NCI-H748 treated with DMSO at 0.1 percent for 48 hours (cell line): ENCODE measurements at regions not wholly inside any gene's neighbourhood (a gene's known extent, or its start where the extent isn't known, plus 50 kb on each side); places are given as distances from the start of the nearest gene placed in this dataset.

Experiments
- DNase-seq: peaks from one replicate; lab custom pipeline; 2025; lab: John Stamatoyannopoulos, UW

GRCh38 chr6:3524456-3524855, 67.6 kb upstream of the SLC22A23 start:
- DNase-seq = no peak

DNA sequence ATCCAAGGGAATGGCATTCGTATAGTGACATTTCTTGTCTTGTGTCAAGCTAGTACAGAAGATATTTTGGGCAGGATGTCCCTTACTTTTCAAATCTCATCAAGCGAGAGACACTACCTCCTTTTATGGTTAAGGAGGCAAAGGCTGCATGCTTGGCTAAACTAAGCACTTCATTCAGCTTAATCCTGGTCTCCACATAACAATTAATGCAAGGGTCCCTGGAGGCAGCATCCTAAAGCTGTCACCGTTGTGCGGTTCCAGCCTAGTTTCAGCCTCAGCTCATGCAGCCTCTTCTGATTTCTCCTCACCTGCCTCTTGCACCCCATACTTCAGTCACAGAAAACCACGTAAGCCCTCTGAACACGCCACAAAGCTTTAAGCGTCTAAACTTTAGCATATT, 67.1 kb upstream of the SLC22A23 start:
- no peak for DNase-seq

- no peak for DNase-seq
Observed at GRCh38 chr6:3523271-3523670, 66.4 kb upstream of the SLC22A23 start.

DNA sequence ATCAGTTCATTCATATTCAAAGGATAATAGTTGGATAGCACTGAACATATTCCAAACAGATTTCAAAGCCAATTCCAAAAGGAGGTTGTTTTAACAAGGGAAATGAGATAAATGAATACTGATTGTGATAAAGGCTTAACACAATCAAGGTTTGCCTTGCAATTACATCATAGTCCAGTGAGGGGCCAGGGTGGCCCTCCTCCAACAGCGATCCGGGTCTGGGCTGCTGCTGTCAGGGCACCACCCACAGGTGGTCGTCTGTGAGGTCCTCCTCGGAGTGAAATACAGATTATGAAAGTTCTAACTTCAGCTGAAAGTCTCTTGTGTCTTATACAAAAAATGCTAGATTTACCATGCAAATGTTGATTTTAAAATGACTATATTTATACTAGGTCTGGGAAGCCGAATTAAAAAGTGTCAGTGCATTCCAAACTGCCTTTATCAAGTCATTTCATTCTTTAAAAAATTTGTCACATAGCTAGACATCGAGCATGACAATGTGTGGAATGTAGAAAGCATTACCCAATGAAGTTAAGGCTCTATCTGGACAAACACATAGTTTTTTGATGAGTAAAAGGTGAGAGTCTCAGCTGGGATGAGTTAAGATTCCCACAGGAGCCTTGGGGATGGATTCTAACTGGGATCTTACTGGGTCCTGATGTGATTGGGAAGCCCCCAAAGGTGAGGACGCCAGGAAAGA, 65.9 kb upstream of the SLC22A23 start:
- DNase-seq = no peak

- no peak for DNase-seq
Observed at GRCh38 chr6:3520281-3521230, 63.7 kb upstream of the SLC22A23 start.

DNA sequence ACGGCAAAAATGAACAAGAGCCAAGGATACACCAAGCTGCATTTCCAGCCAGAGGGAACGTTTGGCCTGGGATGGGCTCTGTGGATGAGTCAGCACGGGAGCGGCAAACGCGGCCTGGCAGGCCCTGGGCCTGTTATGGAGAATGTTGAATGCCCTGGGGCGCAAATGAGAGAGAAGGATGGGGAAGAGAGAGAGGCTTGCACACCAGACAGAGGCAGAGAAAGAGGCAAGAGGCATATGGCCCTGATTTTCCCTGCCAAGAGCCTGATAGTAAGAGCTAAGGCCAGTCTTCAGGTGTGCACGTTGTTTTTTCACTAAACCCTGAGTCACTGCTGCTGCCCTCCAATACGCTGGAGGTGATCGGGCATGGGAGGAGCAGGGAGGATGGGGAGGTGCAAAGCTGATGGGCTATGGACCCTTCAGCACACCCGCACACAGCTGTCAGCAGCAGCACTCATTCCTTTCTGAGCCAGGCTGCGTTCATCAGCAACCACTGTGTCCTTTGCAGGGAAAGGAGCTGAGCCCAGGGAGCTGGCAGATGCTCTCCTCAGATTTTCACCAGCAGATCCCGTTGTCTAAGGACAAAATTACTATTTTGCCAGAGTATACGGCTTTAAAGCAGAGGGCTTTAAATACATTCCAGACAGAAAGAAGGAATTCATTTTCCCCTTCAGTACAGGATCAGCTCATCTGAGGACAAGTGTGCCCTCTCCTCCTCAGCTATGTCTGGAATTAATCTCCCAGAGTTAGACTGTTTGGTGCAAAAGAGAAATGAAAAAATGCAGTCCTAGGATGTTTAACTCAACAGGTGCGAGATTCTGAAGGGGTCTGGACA, 61.7 kb upstream of the SLC22A23 start:
- DNase-seq = no peak

DNA sequence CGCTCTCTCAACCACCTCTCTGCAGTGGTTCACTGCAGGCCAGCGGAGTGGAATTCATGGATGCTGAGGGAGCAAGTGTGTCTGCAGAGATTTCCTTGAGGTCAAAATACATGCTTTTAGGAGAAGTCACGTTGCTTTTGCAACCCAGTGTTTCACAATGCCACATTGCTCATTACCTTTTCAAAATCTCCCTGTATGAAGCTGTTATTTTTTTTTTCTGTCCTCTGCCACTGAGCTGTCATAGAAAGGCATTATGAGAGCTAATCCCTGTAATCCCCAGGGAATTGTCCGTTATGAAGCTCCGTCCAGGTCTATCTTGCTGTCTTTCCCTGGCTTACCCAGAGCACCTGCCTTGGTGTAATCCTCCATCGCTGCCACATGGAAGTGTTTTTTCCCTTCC, 60.5 kb upstream of the SLC22A23 start:
- DNase-seq = no peak

DNA sequence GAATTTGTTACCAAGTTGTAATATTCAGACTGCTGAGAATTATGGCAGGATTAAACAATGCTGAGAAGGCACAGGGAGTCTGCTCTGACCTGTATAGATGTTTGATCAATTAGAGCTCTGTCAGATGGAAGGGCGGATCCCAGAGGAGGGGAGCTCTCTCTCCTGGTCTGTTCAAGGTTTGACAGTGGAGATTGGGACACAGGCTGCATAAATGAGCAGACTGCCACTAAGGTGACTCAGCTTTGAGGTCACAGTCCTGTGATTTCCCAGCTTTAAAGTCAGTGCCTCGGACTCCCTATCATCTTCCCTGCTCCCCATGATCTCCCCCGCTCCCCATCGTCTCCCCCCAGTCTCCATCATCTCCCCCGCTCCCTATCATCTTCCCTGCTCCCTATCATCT, 59.2 kb upstream of the SLC22A23 start:
- no peak for DNase-seq

DNA sequence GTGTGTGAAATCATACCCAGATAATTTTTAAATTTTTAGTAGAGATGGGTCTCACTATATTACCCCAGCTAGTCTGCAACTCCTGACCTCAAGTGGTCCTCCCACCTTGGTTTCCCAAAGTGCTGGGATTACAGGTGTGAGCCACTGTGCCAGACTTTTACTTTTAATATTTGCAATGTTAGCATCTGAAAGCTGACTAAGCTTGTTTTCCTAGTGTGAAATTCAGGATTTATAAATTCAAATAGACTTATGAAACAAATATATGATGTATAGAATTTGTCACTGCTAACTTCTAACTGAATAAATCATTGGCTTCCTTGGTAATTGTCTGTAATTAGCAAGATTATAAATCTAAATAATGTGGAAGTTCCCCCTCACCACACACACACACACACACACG, 58.8 kb upstream of the SLC22A23 start:
- DNase-seq = no peak

GRCh38 chr6:3513416-3513815, 56.6 kb upstream of the SLC22A23 start:
- DNase-seq = no peak

DNA sequence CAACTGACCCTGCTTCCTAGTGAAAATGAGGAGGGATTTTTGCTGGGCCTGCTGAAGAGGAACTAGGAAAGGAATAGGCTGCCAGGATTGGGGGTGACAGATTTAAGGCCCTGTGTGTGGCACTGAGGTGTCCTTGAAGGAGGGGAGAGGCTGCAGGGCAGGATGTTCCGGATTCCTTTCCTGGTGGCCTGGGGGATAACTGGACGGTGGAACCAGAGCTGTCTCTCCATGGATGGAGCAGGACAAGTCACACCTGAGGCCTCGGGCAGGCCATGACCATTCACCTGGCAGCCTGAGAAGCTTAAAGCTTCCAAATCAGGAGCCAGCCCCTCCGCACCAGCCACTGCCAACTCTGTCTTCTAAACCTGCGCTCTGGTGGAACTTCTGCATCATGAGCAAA, 56.0 kb upstream of the SLC22A23 start:
- DNase-seq = no peak

GRCh38 chr6:3510617-3511016, 53.8 kb upstream of the SLC22A23 start:
- DNase-seq = no peak

DNA sequence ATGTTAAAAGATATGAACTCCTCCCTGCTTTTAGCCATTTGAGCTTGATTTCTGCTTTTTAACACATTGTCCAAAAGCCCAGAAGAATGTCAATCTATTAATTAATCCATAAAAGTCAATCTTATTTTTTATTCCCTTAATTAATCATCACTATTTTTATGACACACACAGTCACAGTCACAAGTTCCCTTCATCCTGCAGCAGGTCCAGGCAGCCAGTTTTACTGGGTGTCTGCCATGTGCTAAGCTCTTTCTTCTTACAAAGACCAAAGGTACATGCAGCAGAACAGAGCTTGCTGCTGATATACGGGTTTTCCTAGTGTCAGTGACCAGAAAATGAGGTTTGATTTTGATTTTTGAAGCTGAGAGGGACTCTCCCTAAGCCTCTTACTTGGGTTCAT, 53.3 kb upstream of the SLC22A23 start:
- DNase-seq = no peak

- no peak for DNase-seq
Observed at GRCh38 chr6:3509336-3509735, 52.5 kb upstream of the SLC22A23 start.

GRCh38 chr6:3506751-3507383, 50.0 kb upstream of the SLC22A23 start:
- DNase-seq = no peak
